Muscle of back (tissue), 3 donors: ENCODE measurements at regions not wholly inside any gene's neighbourhood (a gene's known extent, or its start where the extent isn't known, plus 50 kb on each side); places are given as distances from the start of the nearest gene placed in this dataset.

Experiments
- DNase-seq, 3 donors: peaks; one replicate each; pipeline versions ENCODE4 v3.0.0 to v3.0.0-alpha.2; 2013

GRCh38 chr20:7505835-7506221 is 434.4 kb downstream of the HAO1 start:
- no peak for DNase-seq

GRCh38 chr20:7516621-7517111 is 423.6 kb downstream of the HAO1 start:
- DNase-seq: peak; percentile 64 to 94 (median 87)

GRCh38 chr20:7520361-7520760 is 419.9 kb downstream of the HAO1 start:
- no peak for DNase-seq

- DNase-seq: no peak
Measured at GRCh38 chr20:7523288-7523687, 417.0 kb downstream of the HAO1 start.

- DNase-seq: no peak
Measured at GRCh38 chr20:7540018-7540417, 400.2 kb downstream of the HAO1 start.

GRCh38 chr20:7540923-7541322 is 399.3 kb downstream of the HAO1 start:
- DNase-seq: no peak

GRCh38 chr20:7571101-7571500 is 369.2 kb downstream of the HAO1 start:
- DNase-seq: no peak

GRCh38 chr20:7571521-7572055 is 368.7 kb downstream of the HAO1 start:
- DNase-seq: peak in 1 of 3 donors; percentile 7

GRCh38 chr20:7579888-7580287 is 360.4 kb downstream of the HAO1 start:
- DNase-seq: no peak

GRCh38 chr20:7585126-7585679 is 355.1 kb downstream of the HAO1 start:
- DNase-seq: no peak

- no peak for DNase-seq
Measured at GRCh38 chr20:7586481-7586880, 353.8 kb downstream of the HAO1 start.

- DNase-seq: no peak
Measured at GRCh38 chr20:7589164-7589563, 351.1 kb downstream of the HAO1 start.

GRCh38 chr20:7596541-7596940 is 343.7 kb downstream of the HAO1 start:
- no peak for DNase-seq

GRCh38 chr20:7601431-7601830 is 338.8 kb downstream of the HAO1 start:
- no peak for DNase-seq

- no peak for DNase-seq
Measured at GRCh38 chr20:7606941-7607340, 333.3 kb downstream of the HAO1 start.

- peak in 1 of 3 donors; percentile 14 for DNase-seq
Measured at GRCh38 chr20:7608250-7608649, 332.0 kb downstream of the HAO1 start.

- DNase-seq: no peak
Measured at GRCh38 chr20:7609251-7609650, 331.0 kb downstream of the HAO1 start.

- DNase-seq: no peak
Measured at GRCh38 chr20:7610681-7611080, 329.6 kb downstream of the HAO1 start.

- no peak for DNase-seq
Measured at GRCh38 chr20:7617797-7618196, 322.5 kb downstream of the HAO1 start.

GRCh38 chr20:7622399-7622961 is 317.8 kb downstream of the HAO1 start:
- DNase-seq: no peak

- DNase-seq: no peak
Measured at GRCh38 chr20:7624886-7625285, 315.4 kb downstream of the HAO1 start.

GRCh38 chr20:7627734-7628663 is 312.3 kb downstream of the HAO1 start:
- DNase-seq: peak; percentile 11 to 54 (median 41)

GRCh38 chr20:7629880-7630279 is 310.4 kb downstream of the HAO1 start:
- no peak for DNase-seq
